GM23338 (cell line): ENCODE measurements at regions not wholly inside any gene's neighbourhood (a gene's known extent, or its start where the extent isn't known, plus 50 kb on each side); places are given as distances from the start of the nearest gene placed in this dataset.

Experiments used
- ATAC-seq: fragments of 200-7000 bp; cut with Tn5 transposase; 3 replicates; pipeline ENCODE4 v1.9.1; 2020
- DNase-seq: peaks from one replicate; pipeline ENCODE4 v3.0.0-alpha.2; 2015; ENCODE audit warnings: low spot score
- H2AFZ ChIP-seq: fragments of 200-600 bp; sonication (generic); 2 replicates; pipeline ENCODE4 v1.8.0; 2016; ENCODE audit warnings: antibody characterized with exemption, mild to moderate bottlenecking, moderate library complexity
- H3F3A ChIP-seq: fragments of 200-600 bp; sonication (generic); replicated peaks from 2 replicates; pipeline ENCODE4 v1.8.0; 2017; ENCODE audit warnings: antibody characterized with exemption, mixed run types, low read depth
- H3K27ac ChIP-seq: fragments of 200-600 bp; sonication (generic); 2 replicates; pipeline ENCODE4 v1.6.1; 2016; ENCODE audit warnings: low read depth
- H3K27me3 ChIP-seq: fragments of 200-600 bp; sonication (generic); 2 replicates; pipeline ENCODE4 v1.8.0; 2016; ENCODE audit warnings: mild to moderate bottlenecking, mixed run types, moderate library complexity; ENCODE audit not compliant: insufficient read depth
- H3K36me3 ChIP-seq: fragments of 200-600 bp; sonication (generic); 2 replicates; pipeline ENCODE4 v1.8.0; 2016; ENCODE audit warnings: mild to moderate bottlenecking; ENCODE audit not compliant: insufficient read depth
- H3K4me1 ChIP-seq: fragments of 200-600 bp; sonication (generic); 2 replicates; pipeline ENCODE4 v1.8.0; 2016; ENCODE audit warnings: mild to moderate bottlenecking, moderate library complexity; ENCODE audit not compliant: insufficient read depth
- H3K4me2 ChIP-seq: fragments of 200-600 bp; sonication (generic); 2 replicates; pipeline ENCODE4 v1.7.1; 2017; ENCODE audit warnings: mixed run types
- H3K4me3 ChIP-seq: fragments of 200-600 bp; sonication (generic); 2 replicates; pipeline ENCODE4 v1.6.1; 2016; ENCODE audit warnings: mixed run types
- H3K79me2 ChIP-seq: fragments of 200-600 bp; sonication (generic); replicated peaks from 2 replicates; pipeline ENCODE4 v1.8.0; 2017; ENCODE audit warnings: mild to moderate bottlenecking; ENCODE audit not compliant: insufficient read depth
- H3K9me2 ChIP-seq: fragments of 200-600 bp; sonication (generic); 2 replicates; pipeline ENCODE4 v1.8.0; 2017; ENCODE audit not compliant: insufficient read depth
- H4K20me1 ChIP-seq: fragments of 200-600 bp; sonication (generic); replicated peaks from 2 replicates; pipeline ENCODE4 v1.8.0; 2017; ENCODE audit warnings: mild to moderate bottlenecking; ENCODE audit not compliant: insufficient read depth
- H3K27ac Mint-ChIP-seq: 2 replicates; pipeline ENCODE4 v1.8.0; 2020; ENCODE audit warnings: inconsistent platforms, mild to moderate bottlenecking, moderate library complexity, mixed read lengths
- H3K27me3 Mint-ChIP-seq: 3 replicates; pipeline ENCODE4 v1.8.0; 2022; ENCODE audit warnings: low read depth, mild to moderate bottlenecking, moderate library complexity, mixed read lengths, inconsistent platforms; ENCODE audit not compliant: insufficient read depth, poor library complexity
- H3K36me3 Mint-ChIP-seq: 3 replicates; pipeline ENCODE4 v1.8.0; 2021; ENCODE audit warnings: low read depth, mild to moderate bottlenecking, inconsistent platforms, moderate library complexity, mixed read lengths
- H3K4me1 Mint-ChIP-seq: 3 replicates; pipeline ENCODE4 v1.8.0; 2020; ENCODE audit warnings: mild to moderate bottlenecking, inconsistent platforms, mixed read lengths
- H3K4me3 Mint-ChIP-seq: 3 replicates; pipeline ENCODE4 v1.8.0; 2021; ENCODE audit warnings: moderate library complexity, mild to moderate bottlenecking, inconsistent platforms, mixed read lengths
- H3K9me3 Mint-ChIP-seq: 3 replicates; pipeline ENCODE4 v1.8.0; 2020; ENCODE audit warnings: moderate library complexity, mild to moderate bottlenecking, inconsistent platforms, mixed read lengths
- CREB1 ChIP-seq: fragments of 250-450 bp; sonication (Bioruptor Pico); IDR thresholded peaks from 2 replicates; pipeline ENCODE4 v1.5.0; 2020; ENCODE audit warnings: low read depth, mild to moderate bottlenecking, moderate library complexity
- NANOG ChIP-seq: IDR thresholded peaks from 2 replicates; pipeline ENCODE4 v1.6.1; 2016; ENCODE audit warnings: antibody characterized with exemption, borderline replicate concordance
- STAT1 ChIP-seq: IDR thresholded peaks from one replicate; pipeline ENCODE4 v1.6.1; 2016; ENCODE audit warnings: antibody characterized with exemption; ENCODE audit not compliant: unreplicated experiment
- TF ChIP-seq, protein P1 (sequence below): IDR thresholded peaks from one replicate; pipeline ENCODE4 v1.6.1; 2018; ENCODE audit warnings: antibody characterized with exemption; ENCODE audit not compliant: unreplicated experiment
- TF ChIP-seq, protein P2 (sequence below): IDR thresholded peaks from 2 replicates; pipeline ENCODE4 v1.6.1; 2016; ENCODE audit warnings: antibody characterized with exemption
- TF ChIP-seq, protein P3 (sequence below), 2 experiments: fragments of 200-600 bp in 1 of 2; sonication (generic) in 1 of 2; conservative IDR thresholded peaks; 2 replicates each; pipeline versions ENCODE4 v1.5.1 to v1.6.1; 2016 to 2017; ENCODE audit warnings: antibody characterized with exemption in 2 of 2, low read depth in 2 of 2, mild to moderate bottlenecking in 2 of 2, moderate library complexity in 1 of 2
- TF ChIP-seq, protein P4 (sequence below): fragments of 250-450 bp; sonication (Bioruptor Pico); IDR thresholded peaks from 2 replicates; pipeline ENCODE4 v1.5.0; 2020; ENCODE audit warnings: mild to moderate bottlenecking, moderate library complexity

DNA sequence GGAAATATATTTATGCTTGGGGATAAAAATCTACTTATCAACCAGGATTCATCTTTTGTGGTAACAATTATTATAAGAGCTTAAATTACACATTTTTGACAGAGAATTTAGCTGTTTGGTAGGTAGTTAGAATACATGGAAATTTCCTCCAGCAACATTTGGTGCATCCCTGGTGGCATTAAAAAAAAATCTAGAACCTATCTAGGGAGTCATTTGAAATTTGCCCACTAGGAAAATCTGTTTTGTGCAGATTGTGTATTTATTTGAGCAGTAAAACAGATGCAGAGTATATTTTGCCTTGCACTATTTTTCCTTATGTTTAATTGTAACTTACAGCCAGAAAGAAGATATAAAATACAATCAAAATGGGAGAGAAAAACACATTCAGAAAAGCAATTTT lies 208.4 kb upstream of the LRP1B start:
- Histone ChIP-seq H2AFZ (no peak overlapping the region), H3K4me3 (no peak overlapping the region), H3K27me3 (no peaks in the 10 kb centered on the region), H3K9me2 (peaks cover 8% of the 10 kb centered on the region; the same call in 1 of the 2 replicates), H3K4me1 (no peaks in the 10 kb centered on the region), H4K20me1 (no peaks in the 10 kb centered on the region), H3F3A (no peaks in the 10 kb centered on the region), H3K79me2 (no peaks in the 10 kb centered on the region), H3K36me3 (no peaks in the 10 kb centered on the region), H3K27ac (no peak overlapping the region), H3K4me2 (no peak overlapping the region)
- TF ChIP-seq CREB1 (CRISPR knock-in tag) (no peak), NANOG (no peak), STAT1 (no peak)
- TF ChIP-seq, protein P1, sequence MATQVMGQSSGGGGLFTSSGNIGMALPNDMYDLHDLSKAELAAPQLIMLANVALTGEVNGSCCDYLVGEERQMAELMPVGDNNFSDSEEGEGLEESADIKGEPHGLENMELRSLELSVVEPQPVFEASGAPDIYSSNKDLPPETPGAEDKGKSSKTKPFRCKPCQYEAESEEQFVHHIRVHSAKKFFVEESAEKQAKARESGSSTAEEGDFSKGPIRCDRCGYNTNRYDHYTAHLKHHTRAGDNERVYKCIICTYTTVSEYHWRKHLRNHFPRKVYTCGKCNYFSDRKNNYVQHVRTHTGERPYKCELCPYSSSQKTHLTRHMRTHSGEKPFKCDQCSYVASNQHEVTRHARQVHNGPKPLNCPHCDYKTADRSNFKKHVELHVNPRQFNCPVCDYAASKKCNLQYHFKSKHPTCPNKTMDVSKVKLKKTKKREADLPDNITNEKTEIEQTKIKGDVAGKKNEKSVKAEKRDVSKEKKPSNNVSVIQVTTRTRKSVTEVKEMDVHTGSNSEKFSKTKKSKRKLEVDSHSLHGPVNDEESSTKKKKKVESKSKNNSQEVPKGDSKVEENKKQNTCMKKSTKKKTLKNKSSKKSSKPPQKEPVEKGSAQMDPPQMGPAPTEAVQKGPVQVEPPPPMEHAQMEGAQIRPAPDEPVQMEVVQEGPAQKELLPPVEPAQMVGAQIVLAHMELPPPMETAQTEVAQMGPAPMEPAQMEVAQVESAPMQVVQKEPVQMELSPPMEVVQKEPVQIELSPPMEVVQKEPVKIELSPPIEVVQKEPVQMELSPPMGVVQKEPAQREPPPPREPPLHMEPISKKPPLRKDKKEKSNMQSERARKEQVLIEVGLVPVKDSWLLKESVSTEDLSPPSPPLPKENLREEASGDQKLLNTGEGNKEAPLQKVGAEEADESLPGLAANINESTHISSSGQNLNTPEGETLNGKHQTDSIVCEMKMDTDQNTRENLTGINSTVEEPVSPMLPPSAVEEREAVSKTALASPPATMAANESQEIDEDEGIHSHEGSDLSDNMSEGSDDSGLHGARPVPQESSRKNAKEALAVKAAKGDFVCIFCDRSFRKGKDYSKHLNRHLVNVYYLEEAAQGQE = no peak
- TF ChIP-seq, protein P2, sequence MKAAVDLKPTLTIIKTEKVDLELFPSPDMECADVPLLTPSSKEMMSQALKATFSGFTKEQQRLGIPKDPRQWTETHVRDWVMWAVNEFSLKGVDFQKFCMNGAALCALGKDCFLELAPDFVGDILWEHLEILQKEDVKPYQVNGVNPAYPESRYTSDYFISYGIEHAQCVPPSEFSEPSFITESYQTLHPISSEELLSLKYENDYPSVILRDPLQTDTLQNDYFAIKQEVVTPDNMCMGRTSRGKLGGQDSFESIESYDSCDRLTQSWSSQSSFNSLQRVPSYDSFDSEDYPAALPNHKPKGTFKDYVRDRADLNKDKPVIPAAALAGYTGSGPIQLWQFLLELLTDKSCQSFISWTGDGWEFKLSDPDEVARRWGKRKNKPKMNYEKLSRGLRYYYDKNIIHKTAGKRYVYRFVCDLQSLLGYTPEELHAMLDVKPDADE = no peak
- no peaks in the 10 kb centered on the region for H3K36me3 Mint-ChIP-seq
- no peak overlapping the region for H3K4me3 Mint-ChIP-seq
- H3K27ac Mint-ChIP-seq = no peak overlapping the region
- peaks cover 7% of the 10 kb centered on the region; the same call in 2 of the 3 replicates for H3K9me3 Mint-ChIP-seq
- no peak for DNase-seq
- H3K4me1 Mint-ChIP-seq = no peaks in the 10 kb centered on the region
- no peaks in the 10 kb centered on the region for H3K27me3 Mint-ChIP-seq
- no peak for ATAC-seq

DNA sequence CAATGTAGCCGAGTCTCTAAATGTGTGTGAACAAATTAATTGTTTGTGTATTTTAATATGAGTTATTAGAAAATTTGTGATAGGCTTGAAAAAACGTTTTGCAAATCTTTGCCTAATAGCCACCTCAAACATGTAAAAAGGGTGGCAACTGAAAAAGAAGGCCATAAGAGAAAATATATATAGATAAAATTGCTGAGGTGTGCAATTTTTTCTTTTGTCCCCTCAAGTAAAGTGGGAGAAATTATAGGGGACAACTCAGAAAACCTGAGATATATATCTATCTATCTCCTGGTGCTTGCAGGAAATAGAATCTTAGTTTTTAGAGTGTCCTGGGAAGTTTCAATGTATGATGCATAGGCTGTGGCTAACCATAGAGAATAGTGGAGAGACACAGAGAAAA lies 201.4 kb upstream of the LRP1B start:
- no peaks in the 10 kb centered on the region for H3K27me3 ChIP-seq
- no peaks in the 10 kb centered on the region for H3K36me3 ChIP-seq
- Mint-ChIP-seq H3K36me3 (no peaks in the 10 kb centered on the region), H3K27me3 (peaks cover 3% of the 10 kb centered on the region), H3K4me1 (no peaks in the 10 kb centered on the region), H3K4me3 (no peak overlapping the region), H3K9me3 (peaks cover 7% of the 10 kb centered on the region; the same call in 2 of the 3 replicates), H3K27ac (no peak overlapping the region)
- no peak for DNase-seq
- no peak for ATAC-seq
- peaks cover 17% of the 10 kb centered on the region for H3K9me2 ChIP-seq
- H3K4me1 ChIP-seq = no peaks in the 10 kb centered on the region
- no peaks in the 10 kb centered on the region for H4K20me1 ChIP-seq
- TF ChIP-seq CREB1 (CRISPR knock-in tag) = no peak
- TF ChIP-seq, protein P3, sequence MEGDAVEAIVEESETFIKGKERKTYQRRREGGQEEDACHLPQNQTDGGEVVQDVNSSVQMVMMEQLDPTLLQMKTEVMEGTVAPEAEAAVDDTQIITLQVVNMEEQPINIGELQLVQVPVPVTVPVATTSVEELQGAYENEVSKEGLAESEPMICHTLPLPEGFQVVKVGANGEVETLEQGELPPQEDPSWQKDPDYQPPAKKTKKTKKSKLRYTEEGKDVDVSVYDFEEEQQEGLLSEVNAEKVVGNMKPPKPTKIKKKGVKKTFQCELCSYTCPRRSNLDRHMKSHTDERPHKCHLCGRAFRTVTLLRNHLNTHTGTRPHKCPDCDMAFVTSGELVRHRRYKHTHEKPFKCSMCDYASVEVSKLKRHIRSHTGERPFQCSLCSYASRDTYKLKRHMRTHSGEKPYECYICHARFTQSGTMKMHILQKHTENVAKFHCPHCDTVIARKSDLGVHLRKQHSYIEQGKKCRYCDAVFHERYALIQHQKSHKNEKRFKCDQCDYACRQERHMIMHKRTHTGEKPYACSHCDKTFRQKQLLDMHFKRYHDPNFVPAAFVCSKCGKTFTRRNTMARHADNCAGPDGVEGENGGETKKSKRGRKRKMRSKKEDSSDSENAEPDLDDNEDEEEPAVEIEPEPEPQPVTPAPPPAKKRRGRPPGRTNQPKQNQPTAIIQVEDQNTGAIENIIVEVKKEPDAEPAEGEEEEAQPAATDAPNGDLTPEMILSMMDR (conservative IDR thresholded peaks at IDR 0.05; ENCODE audit: low read depth in 2 of 2) = no peak
- TF ChIP-seq, protein P4, sequence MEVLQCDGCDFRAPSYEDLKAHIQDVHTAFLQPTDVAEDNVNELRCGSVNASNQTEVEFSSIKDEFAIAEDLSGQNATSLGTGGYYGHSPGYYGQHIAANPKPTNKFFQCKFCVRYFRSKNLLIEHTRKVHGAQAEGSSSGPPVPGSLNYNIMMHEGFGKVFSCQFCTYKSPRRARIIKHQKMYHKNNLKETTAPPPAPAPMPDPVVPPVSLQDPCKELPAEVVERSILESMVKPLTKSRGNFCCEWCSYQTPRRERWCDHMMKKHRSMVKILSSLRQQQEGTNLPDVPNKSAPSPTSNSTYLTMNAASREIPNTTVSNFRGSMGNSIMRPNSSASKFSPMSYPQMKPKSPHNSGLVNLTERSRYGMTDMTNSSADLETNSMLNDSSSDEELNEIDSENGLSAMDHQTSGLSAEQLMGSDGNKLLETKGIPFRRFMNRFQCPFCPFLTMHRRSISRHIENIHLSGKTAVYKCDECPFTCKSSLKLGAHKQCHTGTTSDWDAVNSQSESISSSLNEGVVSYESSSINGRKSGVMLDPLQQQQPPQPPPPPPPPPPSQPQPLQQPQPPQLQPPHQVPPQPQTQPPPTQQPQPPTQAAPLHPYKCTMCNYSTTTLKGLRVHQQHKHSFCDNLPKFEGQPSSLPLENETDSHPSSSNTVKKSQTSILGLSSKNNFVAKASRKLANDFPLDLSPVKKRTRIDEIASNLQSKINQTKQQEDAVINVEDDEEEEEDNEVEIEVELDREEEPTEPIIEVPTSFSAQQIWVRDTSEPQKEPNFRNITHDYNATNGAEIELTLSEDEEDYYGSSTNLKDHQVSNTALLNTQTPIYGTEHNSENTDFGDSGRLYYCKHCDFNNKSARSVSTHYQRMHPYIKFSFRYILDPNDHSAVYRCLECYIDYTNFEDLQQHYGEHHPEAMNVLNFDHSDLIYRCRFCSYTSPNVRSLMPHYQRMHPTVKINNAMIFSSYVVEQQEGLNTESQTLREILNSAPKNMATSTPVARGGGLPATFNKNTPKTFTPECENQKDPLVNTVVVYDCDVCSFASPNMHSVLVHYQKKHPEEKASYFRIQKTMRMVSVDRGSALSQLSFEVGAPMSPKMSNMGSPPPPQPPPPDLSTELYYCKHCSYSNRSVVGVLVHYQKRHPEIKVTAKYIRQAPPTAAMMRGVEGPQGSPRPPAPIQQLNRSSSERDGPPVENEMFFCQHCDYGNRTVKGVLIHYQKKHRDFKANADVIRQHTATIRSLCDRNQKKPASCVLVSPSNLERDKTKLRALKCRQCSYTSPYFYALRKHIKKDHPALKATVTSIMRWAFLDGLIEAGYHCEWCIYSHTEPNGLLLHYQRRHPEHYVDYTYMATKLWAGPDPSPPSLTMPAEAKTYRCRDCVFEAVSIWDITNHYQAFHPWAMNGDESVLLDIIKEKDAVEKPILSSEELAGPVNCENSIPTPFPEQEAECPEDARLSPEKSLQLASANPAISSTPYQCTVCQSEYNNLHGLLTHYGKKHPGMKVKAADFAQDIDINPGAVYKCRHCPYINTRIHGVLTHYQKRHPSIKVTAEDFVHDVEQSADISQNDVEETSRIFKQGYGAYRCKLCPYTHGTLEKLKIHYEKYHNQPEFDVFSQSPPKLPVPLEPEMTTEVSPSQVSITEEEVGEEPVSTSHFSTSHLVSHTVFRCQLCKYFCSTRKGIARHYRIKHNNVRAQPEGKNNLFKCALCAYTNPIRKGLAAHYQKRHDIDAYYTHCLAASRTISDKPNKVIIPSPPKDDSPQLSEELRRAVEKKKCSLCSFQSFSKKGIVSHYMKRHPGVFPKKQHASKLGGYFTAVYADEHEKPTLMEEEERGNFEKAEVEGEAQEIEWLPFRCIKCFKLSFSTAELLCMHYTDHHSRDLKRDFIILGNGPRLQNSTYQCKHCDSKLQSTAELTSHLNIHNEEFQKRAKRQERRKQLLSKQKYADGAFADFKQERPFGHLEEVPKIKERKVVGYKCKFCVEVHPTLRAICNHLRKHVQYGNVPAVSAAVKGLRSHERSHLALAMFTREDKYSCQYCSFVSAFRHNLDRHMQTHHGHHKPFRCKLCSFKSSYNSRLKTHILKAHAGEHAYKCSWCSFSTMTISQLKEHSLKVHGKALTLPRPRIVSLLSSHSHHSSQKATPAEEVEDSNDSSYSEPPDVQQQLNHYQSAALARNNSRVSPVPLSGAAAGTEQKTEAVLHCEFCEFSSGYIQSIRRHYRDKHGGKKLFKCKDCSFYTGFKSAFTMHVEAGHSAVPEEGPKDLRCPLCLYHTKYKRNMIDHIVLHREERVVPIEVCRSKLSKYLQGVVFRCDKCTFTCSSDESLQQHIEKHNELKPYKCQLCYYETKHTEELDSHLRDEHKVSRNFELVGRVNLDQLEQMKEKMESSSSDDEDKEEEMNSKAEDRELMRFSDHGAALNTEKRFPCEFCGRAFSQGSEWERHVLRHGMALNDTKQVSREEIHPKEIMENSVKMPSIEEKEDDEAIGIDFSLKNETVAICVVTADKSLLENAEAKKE (CRISPR knock-in tag) = no peak
- H3K27ac ChIP-seq = no peak overlapping the region
- H3K4me2 ChIP-seq = no peak overlapping the region
- no peaks in the 10 kb centered on the region for H3K79me2 ChIP-seq
- H3F3A ChIP-seq = no peaks in the 10 kb centered on the region
- no peak overlapping the region for H3K4me3 ChIP-seq
- H2AFZ ChIP-seq = no peak overlapping the region
